ENCODE measurements at regions not wholly inside any gene's neighbourhood (a gene's known extent, or its start where the extent isn't known, plus 50 kb on each side); places are given as distances from the start of the nearest gene placed in this dataset.

- no peak overlapping the region for H3K4me3 ChIP-seq (ENCODE audit: low read depth, low read length)
- TF ChIP-seq CTCF (conservative IDR thresholded peaks at IDR 0.05; ENCODE audit: low read depth, low read length) = no peak
- DNase-seq (ENCODE audit: low read depth) = no peak
These were observed 393.8 kb downstream of the LIG4 start for GRCh38 chr13:107821492-107821891.

GRCh38 chr13:107819071-107819470 is 396.3 kb downstream of the LIG4 start:
- no peak overlapping the region for H3K4me3 ChIP-seq (ENCODE audit: low read depth, low read length)
- no peak for TF ChIP-seq CTCF (conservative IDR thresholded peaks at IDR 0.05; ENCODE audit: low read depth, low read length)
- DNase-seq (ENCODE audit: low read depth) = no peak

GRCh38 chr13:107817647-107818287 is 397.6 kb downstream of the LIG4 start:
- no peak for DNase-seq (ENCODE audit: low read depth)
- TF ChIP-seq CTCF (conservative IDR thresholded peaks at IDR 0.05; ENCODE audit: low read depth, low read length) = no peak
- no peak overlapping the region for H3K4me3 ChIP-seq (ENCODE audit: low read depth, low read length)

- H3K4me3 ChIP-seq (ENCODE audit: low read depth, low read length) = no peak overlapping the region
- TF ChIP-seq CTCF (conservative IDR thresholded peaks at IDR 0.05; ENCODE audit: low read depth, low read length) = no peak
These were observed 403.3 kb downstream of the LIG4 start for GRCh38 chr13:107812014-107812412.

GRCh38 chr13:107811233-107812013 is 403.9 kb downstream of the LIG4 start:
- H3K4me3 ChIP-seq (ENCODE audit: low read depth, low read length) = no peak overlapping the region
- DNase-seq (ENCODE audit: low read depth) = no peak
- TF ChIP-seq CTCF (conservative IDR thresholded peaks at IDR 0.05; ENCODE audit: low read depth, low read length) = no peak

More at GRCh38 chr13:107812014-107812412, 403.3 kb downstream of the LIG4 start:
- no peak for DNase-seq (ENCODE audit: low read depth)

GRCh38 chr13:107809125-107809524 is 406.2 kb downstream of the LIG4 start:
- TF ChIP-seq CTCF (conservative IDR thresholded peaks at IDR 0.05; ENCODE audit: low read depth, low read length) = no peak
- no peak overlapping the region for H3K4me3 ChIP-seq (ENCODE audit: low read depth, low read length)
- DNase-seq (ENCODE audit: low read depth) = no peak
